Cardiac muscle cell (in vitro differentiated cells and primary cell): ENCODE measurements at regions not wholly inside any gene's neighbourhood (a gene's known extent, or its start where the extent isn't known, plus 50 kb on each side); places are given as distances from the start of the nearest gene placed in this dataset.

Source experiments
- DNase-seq, 2 donors: peaks; one replicate each; pipeline versions ENCODE4 v3.0.0 to v3.0.0-alpha.2; 2010 to 2017; ENCODE audit warnings: low read depth in 1 of 2, low spot score in 1 of 2
- H3K27ac ChIP-seq: fragments of 200-600 bp; sonication (generic); 2 replicates; pipeline ENCODE4 v1.5.1; 2016
- H3K27me3 ChIP-seq: fragments of 200-600 bp; sonication (generic); 2 replicates; pipeline ENCODE4 v1.6.0; 2016; ENCODE audit warnings: control low read depth
- H3K36me3 ChIP-seq: fragments of 200-600 bp; sonication (generic); 2 replicates; pipeline ENCODE4 v1.5.1; 2016; ENCODE audit warnings: control low read depth
- H3K4me1 ChIP-seq: fragments of 200-600 bp; sonication (generic); 2 replicates; pipeline ENCODE4 v1.8.1; 2017; ENCODE audit warnings: low read depth, mild to moderate bottlenecking, mixed run types
- H3K4me3 ChIP-seq: fragments of 200-600 bp; sonication (generic); 2 replicates; pipeline ENCODE4 v1.5.1; 2016; ENCODE audit warnings: mild to moderate bottlenecking
- H3K9me3 ChIP-seq: fragments of 200-600 bp; sonication (generic); 2 replicates; pipeline ENCODE4 v1.5.1; 2017; ENCODE audit warnings: low read depth, mild to moderate bottlenecking, control low read depth
- TF ChIP-seq, protein P1 (sequence below): IDR thresholded peaks from 2 replicates; pipeline ENCODE4 v1.5.1; 2012; ENCODE audit warnings: low read depth, mild to moderate bottlenecking, low read length

- H3K36me3 ChIP-seq: no peaks in the 10 kb centered on the region
- H3K27me3 ChIP-seq: no peaks in the 10 kb centered on the region
- DNase-seq: no peak
- TF ChIP-seq, protein P1, sequence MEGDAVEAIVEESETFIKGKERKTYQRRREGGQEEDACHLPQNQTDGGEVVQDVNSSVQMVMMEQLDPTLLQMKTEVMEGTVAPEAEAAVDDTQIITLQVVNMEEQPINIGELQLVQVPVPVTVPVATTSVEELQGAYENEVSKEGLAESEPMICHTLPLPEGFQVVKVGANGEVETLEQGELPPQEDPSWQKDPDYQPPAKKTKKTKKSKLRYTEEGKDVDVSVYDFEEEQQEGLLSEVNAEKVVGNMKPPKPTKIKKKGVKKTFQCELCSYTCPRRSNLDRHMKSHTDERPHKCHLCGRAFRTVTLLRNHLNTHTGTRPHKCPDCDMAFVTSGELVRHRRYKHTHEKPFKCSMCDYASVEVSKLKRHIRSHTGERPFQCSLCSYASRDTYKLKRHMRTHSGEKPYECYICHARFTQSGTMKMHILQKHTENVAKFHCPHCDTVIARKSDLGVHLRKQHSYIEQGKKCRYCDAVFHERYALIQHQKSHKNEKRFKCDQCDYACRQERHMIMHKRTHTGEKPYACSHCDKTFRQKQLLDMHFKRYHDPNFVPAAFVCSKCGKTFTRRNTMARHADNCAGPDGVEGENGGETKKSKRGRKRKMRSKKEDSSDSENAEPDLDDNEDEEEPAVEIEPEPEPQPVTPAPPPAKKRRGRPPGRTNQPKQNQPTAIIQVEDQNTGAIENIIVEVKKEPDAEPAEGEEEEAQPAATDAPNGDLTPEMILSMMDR: no peak
- no peaks in the 10 kb centered on the region for H3K9me3 ChIP-seq
- H3K4me3 ChIP-seq: no peak overlapping the region
- no peaks in the 10 kb centered on the region for H3K4me1 ChIP-seq
- no peak overlapping the region for H3K27ac ChIP-seq
Measured at GRCh38 chr10:128222332-128222849, 96.2 kb upstream of the MKI67 start.

- Histone ChIP-seq H3K9me3 (no peaks in the 10 kb centered on the region), H3K27me3 (no peaks in the 10 kb centered on the region), H3K4me1 (no peaks in the 10 kb centered on the region), H3K4me3 (no peak overlapping the region), H3K36me3 (no peaks in the 10 kb centered on the region), H3K27ac (no peak overlapping the region)
- TF ChIP-seq, protein P1: no peak
- DNase-seq: no peak
Measured at GRCh38 chr10:128230401-128230800, 104.2 kb upstream of the MKI67 start.

DNA sequence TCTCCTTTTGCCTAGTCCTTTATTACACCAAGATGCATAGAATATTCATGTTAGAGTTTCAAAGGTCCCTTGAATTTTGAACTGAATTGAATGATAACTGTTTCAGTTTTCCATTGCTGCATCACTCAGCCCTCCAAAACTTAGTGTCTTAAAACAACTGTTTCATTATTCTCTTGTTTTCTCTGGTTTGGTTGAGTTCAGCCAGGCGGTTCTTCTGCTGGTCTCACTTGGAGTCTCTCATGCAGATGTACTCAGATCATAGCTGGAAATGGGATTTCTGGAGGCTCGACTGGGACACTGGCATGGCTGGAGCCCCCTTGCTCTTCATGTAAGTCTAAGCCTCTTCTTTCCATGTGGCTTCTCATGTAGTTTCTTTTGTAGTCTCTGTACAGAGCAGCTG lies 107.2 kb upstream of the MKI67 start:
- no peaks in the 10 kb centered on the region for H3K9me3 ChIP-seq
- DNase-seq: no peak
- H3K36me3 ChIP-seq: no peaks in the 10 kb centered on the region
- no peaks in the 10 kb centered on the region for H3K4me1 ChIP-seq
- no peak overlapping the region for H3K27ac ChIP-seq
- no peak overlapping the region for H3K4me3 ChIP-seq
- H3K27me3 ChIP-seq: no peaks in the 10 kb centered on the region
- TF ChIP-seq, protein P1: no peak

- Histone ChIP-seq H3K9me3 (no peaks in the 10 kb centered on the region), H3K36me3 (no peaks in the 10 kb centered on the region), H3K4me1 (no peaks in the 10 kb centered on the region), H3K4me3 (no peak overlapping the region), H3K27ac (no peak overlapping the region), H3K27me3 (no peaks in the 10 kb centered on the region)
- TF ChIP-seq, protein P1: no peak
- DNase-seq: no peak
Measured at GRCh38 chr10:128237710-128238109, 111.5 kb upstream of the MKI67 start.

GRCh38 chr10:128241023-128241422 lies 114.8 kb upstream of the MKI67 start:
- Histone ChIP-seq H3K4me3 (no peak overlapping the region), H3K27ac (no peak overlapping the region), H3K4me1 (no peaks in the 10 kb centered on the region), H3K36me3 (no peaks in the 10 kb centered on the region), H3K9me3 (no peaks in the 10 kb centered on the region), H3K27me3 (no peaks in the 10 kb centered on the region)
- DNase-seq: no peak
- TF ChIP-seq, protein P1: no peak

DNA sequence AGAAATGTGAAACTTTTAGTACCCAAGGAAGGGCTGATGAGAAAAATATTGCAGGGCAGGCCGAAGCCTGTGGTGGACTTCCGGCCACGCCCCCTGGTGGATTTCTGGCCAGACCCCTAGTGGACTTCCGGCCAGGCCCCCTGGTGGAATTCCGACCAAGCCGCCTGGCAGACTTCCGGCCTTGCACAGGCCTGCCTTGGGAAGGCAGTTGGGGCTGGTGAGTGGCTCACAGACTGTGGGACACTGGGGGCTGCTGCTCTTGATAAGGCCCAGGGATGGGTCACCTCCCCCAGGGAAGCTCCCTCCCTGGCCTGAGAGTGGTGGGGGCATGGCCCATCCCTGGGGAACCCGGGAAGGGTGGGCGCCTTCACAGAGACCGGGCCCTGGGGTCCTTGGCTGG lies 116.4 kb upstream of the MKI67 start:
- Histone ChIP-seq H3K36me3 (no peaks in the 10 kb centered on the region), H3K27me3 (no peaks in the 10 kb centered on the region), H3K9me3 (no peaks in the 10 kb centered on the region), H3K4me1 (no peaks in the 10 kb centered on the region), H3K4me3 (no peak overlapping the region), H3K27ac (no peak overlapping the region)
- DNase-seq: no peak
- TF ChIP-seq, protein P1: no peak
